ENCODE measurements at regions not wholly inside any gene's neighbourhood (a gene's known extent, or its start where the extent isn't known, plus 50 kb on each side); places are given as distances from the start of the nearest gene placed in this dataset.
"Not testable (repeated sequence)": the region's sequence is repeated elsewhere in the genome, so short reads cannot be mapped to it uniquely, and the experiment has no call there.

DNA sequence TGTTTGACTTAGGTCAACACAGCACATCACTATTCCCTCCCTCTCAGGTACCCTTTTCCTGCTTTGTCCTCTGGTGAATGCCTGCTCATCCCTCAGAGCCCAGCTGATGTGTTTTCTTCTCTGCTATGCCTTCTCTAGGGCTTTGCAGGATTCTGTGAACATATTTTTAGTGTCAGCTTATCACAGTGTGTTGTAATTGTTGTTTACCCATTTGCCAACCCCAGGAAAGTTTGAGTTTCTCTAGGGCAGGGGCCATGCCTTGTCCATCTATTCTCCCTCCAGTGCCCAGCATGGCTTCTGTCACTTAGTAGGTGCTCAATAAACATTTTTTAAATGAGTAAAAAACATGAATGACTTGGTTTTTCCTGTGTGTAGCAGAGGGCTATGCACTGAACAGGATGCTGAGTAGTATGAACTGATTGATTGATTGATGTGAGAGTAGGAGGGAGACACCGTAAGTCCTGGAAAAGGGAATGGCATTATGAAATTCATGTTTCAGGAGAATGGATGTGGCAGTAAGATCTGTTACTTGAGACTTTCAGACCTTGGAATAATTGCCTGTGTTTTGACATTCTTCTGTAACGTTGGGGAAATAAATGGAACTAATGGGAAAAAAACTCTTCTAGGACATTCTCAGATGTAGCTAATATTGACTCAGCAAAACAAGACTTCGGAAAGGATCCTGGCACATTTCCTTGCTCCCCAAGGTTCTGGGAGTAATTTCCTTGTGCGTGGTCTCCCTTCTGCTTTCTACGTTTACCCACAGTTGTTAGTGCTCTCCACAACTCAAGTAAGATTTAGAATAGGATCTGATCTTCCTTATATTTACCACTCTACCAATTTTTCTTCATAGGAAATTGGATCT, 267.3 kb upstream of the TBL1XR1 start:
- no peak for DNase-seq

GRCh38 chr3:177465257-177465642, 268.0 kb upstream of the TBL1XR1 start:
- no peak for DNase-seq

- DNase-seq, result no peak
Measured at GRCh38 chr3:177466074-177466473, 268.8 kb upstream of the TBL1XR1 start.

- DNase-seq, result not testable (repeated sequence)
Measured at GRCh38 chr3:177466622-177467021, 269.3 kb upstream of the TBL1XR1 start.

- no peak for DNase-seq
Measured at GRCh38 chr3:177467247-177467985, 270.1 kb upstream of the TBL1XR1 start.

- DNase-seq, result no peak
Measured at GRCh38 chr3:177468331-177468730, 271.0 kb upstream of the TBL1XR1 start.

GRCh38 chr3:177468816-177469215, 271.5 kb upstream of the TBL1XR1 start:
- DNase-seq, result no peak

GRCh38 chr3:177469216-177469615, 271.9 kb upstream of the TBL1XR1 start:
- no peak for DNase-seq

DNA sequence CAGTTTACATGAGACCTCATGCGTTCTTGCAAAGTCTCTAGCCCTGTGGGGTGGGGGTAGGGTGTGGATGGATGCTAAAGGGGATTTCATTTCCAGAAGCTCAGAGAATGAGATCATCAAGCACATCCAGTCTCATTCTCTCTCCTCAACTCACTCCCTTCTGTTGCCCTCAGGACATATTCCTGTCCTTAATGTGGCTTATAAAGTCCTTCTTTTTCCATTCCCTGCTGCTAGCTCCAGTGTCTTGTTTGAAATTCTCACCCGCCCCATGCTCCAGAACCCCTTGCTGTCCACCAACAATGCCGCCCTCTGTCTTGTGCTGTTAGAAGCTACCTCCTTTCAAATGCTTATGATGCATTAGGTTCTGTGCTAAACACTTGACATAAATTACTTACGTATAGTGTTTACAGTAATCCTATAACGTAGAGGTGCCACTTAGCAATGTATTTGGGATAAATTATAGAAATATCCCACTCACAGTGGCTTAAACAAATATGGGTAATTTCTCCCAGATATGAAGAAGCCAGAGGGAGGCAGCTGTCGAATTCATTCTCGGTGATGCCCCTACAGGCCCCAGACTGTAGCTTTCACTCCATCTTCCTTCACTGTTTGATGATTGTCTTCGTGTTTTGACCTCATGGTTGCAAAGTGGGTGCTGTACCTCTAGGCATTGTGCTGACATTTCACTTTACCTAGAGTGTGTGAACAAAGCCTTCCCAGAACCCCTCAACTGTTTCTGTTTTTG, 273.1 kb upstream of the TBL1XR1 start:
- DNase-seq, result no peak

GRCh38 chr3:177471733-177472480, 274.6 kb upstream of the TBL1XR1 start:
- DNase-seq, result no peak

- DNase-seq, result no peak
Measured at GRCh38 chr3:177473184-177473583, 275.9 kb upstream of the TBL1XR1 start.

DNA sequence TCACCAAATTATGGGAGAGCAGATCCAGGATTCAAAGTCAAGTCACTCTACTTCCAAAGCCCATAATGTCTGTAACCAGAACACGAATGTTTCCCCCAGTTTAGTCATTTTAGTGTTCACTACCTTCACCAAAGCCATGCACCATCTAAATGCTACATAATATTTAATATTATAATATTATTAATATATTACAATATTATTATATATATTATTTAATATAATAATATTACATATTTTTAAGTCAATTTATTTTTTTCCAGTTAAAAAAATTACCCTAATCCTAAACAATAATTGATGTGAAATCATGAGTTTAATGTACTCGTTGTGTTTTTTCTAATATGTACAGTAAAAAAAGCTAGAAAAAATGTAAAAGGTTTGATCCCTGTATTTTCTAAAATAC, 276.6 kb upstream of the TBL1XR1 start:
- DNase-seq, result no peak

- no peak for DNase-seq
Measured at GRCh38 chr3:177474652-177475355, 277.5 kb upstream of the TBL1XR1 start.

DNA sequence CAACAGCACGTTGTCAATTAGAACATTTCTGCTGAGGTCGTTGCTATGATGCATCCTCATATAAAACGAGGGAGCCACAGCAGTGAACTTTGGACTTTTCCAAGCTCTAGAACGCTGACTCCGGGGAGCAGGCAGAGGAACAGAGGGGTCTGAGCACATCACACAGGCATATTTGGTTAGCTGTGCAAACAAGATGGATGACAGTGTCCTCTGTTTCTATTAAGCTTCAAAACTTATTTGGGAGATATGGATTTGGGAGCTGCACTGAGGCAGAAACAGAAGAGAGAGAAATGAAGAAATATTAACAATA, 278.0 kb upstream of the TBL1XR1 start:
- DNase-seq, result no peak

DNA sequence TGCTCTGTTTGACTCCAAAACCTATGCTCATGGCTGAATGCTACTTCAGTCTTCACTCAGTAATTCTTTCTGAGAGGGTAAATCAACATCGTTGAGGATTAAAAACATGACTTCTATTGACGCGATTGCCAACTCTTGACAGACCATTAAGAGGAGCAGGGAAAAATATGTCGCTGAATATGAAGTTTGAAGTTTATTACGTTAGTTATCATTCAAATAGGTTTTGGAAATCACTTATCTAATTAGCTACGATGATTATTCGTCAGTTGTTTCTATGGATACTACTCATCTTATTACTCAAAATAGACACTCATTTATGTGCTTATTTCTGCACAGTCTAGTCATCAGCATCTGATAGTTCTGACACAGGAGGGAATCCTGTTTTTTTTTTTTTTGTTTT, 279.2 kb upstream of the TBL1XR1 start:
- no peak for DNase-seq

DNA sequence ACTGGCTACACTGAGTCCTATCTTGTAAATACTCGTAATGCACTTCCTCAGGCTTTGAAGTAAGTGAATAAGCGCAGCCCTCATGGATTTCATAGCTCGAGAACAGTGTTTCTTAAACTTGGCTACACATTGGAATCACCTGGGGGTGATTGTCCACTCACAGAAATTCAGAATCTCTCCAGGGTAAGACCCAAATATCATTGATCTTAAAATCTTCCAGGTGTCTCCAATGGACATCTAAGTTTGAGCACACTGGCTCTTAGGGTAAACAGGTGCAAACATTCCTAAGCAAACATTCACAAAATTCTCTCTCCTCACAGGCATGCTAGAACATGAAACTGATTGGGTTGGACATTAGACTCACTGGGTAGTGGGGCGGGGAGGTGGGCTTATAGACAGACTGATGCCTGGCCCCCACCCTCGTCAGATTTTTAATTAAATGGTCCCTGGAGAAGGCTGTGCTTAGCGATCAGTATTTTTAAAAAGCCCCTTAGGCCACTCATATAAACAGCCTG, 279.7 kb upstream of the TBL1XR1 start:
- DNase-seq, result no peak

GRCh38 chr3:177478170-177478867, 281.0 kb upstream of the TBL1XR1 start:
- DNase-seq, result no peak

- DNase-seq, result no peak
Measured at GRCh38 chr3:177479630-177480029, 282.3 kb upstream of the TBL1XR1 start.

- DNase-seq, result no peak
Measured at GRCh38 chr3:177481329-177481728, 284.0 kb upstream of the TBL1XR1 start.

- no peak for DNase-seq
Measured at GRCh38 chr3:177482048-177482691, 284.9 kb upstream of the TBL1XR1 start.

Measured in COR-L47 (cell line).